NCI-H82 (cell line): ENCODE measurements at regions not wholly inside any gene's neighbourhood (a gene's known extent, or its start where the extent isn't known, plus 50 kb on each side); places are given as distances from the start of the nearest gene placed in this dataset.
"Not testable (repeated sequence)": the region's sequence is repeated elsewhere in the genome, so short reads cannot be mapped to it uniquely, and the experiment has no call there.

Experiments used
- DNase-seq: peaks from one replicate; lab custom pipeline; 2025; lab: John Stamatoyannopoulos, UW

GRCh38 chr6:119495230-119495683, 145.7 kb upstream of the MAN1A1 start:
- peak; percentile 87 for DNase-seq

GRCh38 chr6:119493980-119494379, 144.4 kb upstream of the MAN1A1 start:
- peak; percentile 82 for DNase-seq

GRCh38 chr6:119491112-119491511, 141.6 kb upstream of the MAN1A1 start:
- not testable (repeated sequence) for DNase-seq

GRCh38 chr6:119490050-119490449, 140.5 kb upstream of the MAN1A1 start:
- not testable (repeated sequence) for DNase-seq

- no peak for DNase-seq
Observed at GRCh38 chr6:119484598-119484997, 135.0 kb upstream of the MAN1A1 start.

- DNase-seq = no peak
Observed at GRCh38 chr6:119483908-119484307, 134.3 kb upstream of the MAN1A1 start.

- DNase-seq = peak; percentile 20
Observed at GRCh38 chr6:119482850-119483285, 133.3 kb upstream of the MAN1A1 start.

- DNase-seq = no peak
Observed at GRCh38 chr6:119481976-119482375, 132.4 kb upstream of the MAN1A1 start.

GRCh38 chr6:119480961-119481497, 131.5 kb upstream of the MAN1A1 start:
- DNase-seq = no peak

GRCh38 chr6:119479860-119480655, 130.5 kb upstream of the MAN1A1 start:
- peak; percentile 86 for DNase-seq

GRCh38 chr6:119476554-119476953, 127.0 kb upstream of the MAN1A1 start:
- DNase-seq = no peak

GRCh38 chr6:119476024-119476423, 126.5 kb upstream of the MAN1A1 start:
- DNase-seq = no peak

GRCh38 chr6:119470893-119471542, 121.5 kb upstream of the MAN1A1 start:
- DNase-seq = no peak

- no peak for DNase-seq
Observed at GRCh38 chr6:119467488-119468081, 118.0 kb upstream of the MAN1A1 start.

GRCh38 chr6:119466226-119466625, 116.7 kb upstream of the MAN1A1 start:
- peak; percentile 99 for DNase-seq

- no peak for DNase-seq
Observed at GRCh38 chr6:119463081-119463626, 113.6 kb upstream of the MAN1A1 start.

- no peak for DNase-seq
Observed at GRCh38 chr6:119461187-119461586, 111.6 kb upstream of the MAN1A1 start.

- no peak for DNase-seq
Observed at GRCh38 chr6:119459207-119459974, 109.8 kb upstream of the MAN1A1 start.

- DNase-seq = no peak
Observed at GRCh38 chr6:119454714-119455113, 105.2 kb upstream of the MAN1A1 start.

- DNase-seq = no peak
Observed at GRCh38 chr6:119453242-119454200, 104.0 kb upstream of the MAN1A1 start.
